CD8-positive, alpha-beta memory T cell (primary cell): ENCODE measurements at regions not wholly inside any gene's neighbourhood (a gene's known extent, or its start where the extent isn't known, plus 50 kb on each side); places are given as distances from the start of the nearest gene placed in this dataset.
"Not testable (repeated sequence)": the region's sequence is repeated elsewhere in the genome, so short reads cannot be mapped to it uniquely, and the experiment has no call there.

Experiments used
- CTCF ChIA-PET: fragments of 350-600 bp; sonication (Branson Sonifier 250); formaldehyde crosslinking; loops from one replicate; lab custom pipeline; 2021; ENCODE audit warnings: antibody characterized with exemption; lab: Charles Lee
- POLR2A ChIA-PET: fragments of 350-600 bp; sonication (Branson Sonifier 250); formaldehyde crosslinking; loops from one replicate; lab custom pipeline; 2021; ENCODE audit warnings: antibody characterized with exemption; lab: Charles Lee
- DNase-seq, 5 donors: peaks; one replicate each; pipeline versions ENCODE4 v3.0.0 to v3.0.0-alpha.2; 2020 to 2022; ENCODE audit warnings: mixed read lengths in 1 of 5
- H3K27ac ChIP-seq: one replicate; pipeline ENCODE4 v1.7.0; 2013; ENCODE audit warnings: low read depth, mild to moderate bottlenecking, low read length, moderate library complexity
- H3K27me3 ChIP-seq: 2 replicates; pipeline ENCODE4 v1.7.0; 2013; ENCODE audit warnings: low read length, mild to moderate bottlenecking; ENCODE audit not compliant: insufficient read depth, poor library complexity, severe bottlenecking
- H3K36me3 ChIP-seq: 2 replicates; pipeline ENCODE4 v1.7.0; 2013; ENCODE audit warnings: mild to moderate bottlenecking, low read length, moderate library complexity; ENCODE audit not compliant: insufficient read depth
- H3K4me1 ChIP-seq: 2 replicates; pipeline ENCODE4 v1.7.0; 2013; ENCODE audit warnings: mild to moderate bottlenecking, low read length, moderate library complexity; ENCODE audit not compliant: insufficient read depth
- H3K4me3 ChIP-seq: 2 replicates; pipeline ENCODE4 v1.7.0; 2013; ENCODE audit warnings: mild to moderate bottlenecking, low read length
- H3K9me3 ChIP-seq: 2 replicates; pipeline ENCODE4 v1.7.0; 2013; ENCODE audit warnings: mild to moderate bottlenecking, low read length
- H3K27ac Mint-ChIP-seq, 8 donors: one replicate each; pipeline ENCODE4 v1.8.0; 2020 to 2021; ENCODE audit warnings: mixed read lengths in 8 of 8, mild to moderate bottlenecking in 6 of 8, inconsistent platforms in 3 of 8, moderate library complexity in 3 of 8
- H3K27me3 Mint-ChIP-seq, 2 donors: one replicate each; pipeline ENCODE4 v1.8.0; 2020 to 2021; ENCODE audit warnings: mixed read lengths in 2 of 2, mild to moderate bottlenecking in 1 of 2, moderate library complexity in 1 of 2
- H3K36me3 Mint-ChIP-seq, 3 donors: one replicate each; pipeline ENCODE4 v1.8.0; 2020 to 2021; ENCODE audit warnings: mixed read lengths in 3 of 3, inconsistent platforms in 1 of 3, mild to moderate bottlenecking in 1 of 3
- H3K4me1 Mint-ChIP-seq, 3 donors: one replicate each; pipeline ENCODE4 v1.8.0; 2020 to 2021; ENCODE audit warnings: mixed read lengths in 3 of 3, inconsistent platforms in 1 of 3, mild to moderate bottlenecking in 1 of 3
- H3K4me3 Mint-ChIP-seq, 7 donors: one replicate each; pipeline ENCODE4 v1.8.0; 2020 to 2021; ENCODE audit warnings: mixed read lengths in 7 of 7, mild to moderate bottlenecking in 6 of 7, moderate library complexity in 4 of 7, inconsistent platforms in 2 of 7
- H3K9me3 Mint-ChIP-seq, 5 donors: one replicate each; pipeline ENCODE4 v1.8.0; 2020 to 2022; ENCODE audit warnings: mixed read lengths in 5 of 5, mild to moderate bottlenecking in 3 of 5, moderate library complexity in 2 of 5, inconsistent platforms in 1 of 5

- H3K27ac ChIP-seq, H3K4me1 Mint-ChIP-seq, DNase-seq, H3K36me3 Mint-ChIP-seq, CTCF ChIA-PET, H3K4me1 ChIP-seq, H3K36me3 ChIP-seq, H3K27ac Mint-ChIP-seq, H3K27me3 ChIP-seq, H3K4me3 ChIP-seq, POLR2A ChIA-PET, H3K9me3 ChIP-seq, H3K9me3 Mint-ChIP-seq, H3K4me3 Mint-ChIP-seq, H3K27me3 Mint-ChIP-seq: not testable (repeated sequence)
These were observed 87.8 kb downstream of the TENT5D start for GRCh38 chrX:80508083-80508482.

GRCh38 chrX:80511969-80512760 lies 91.9 kb downstream of the TENT5D start:
- H3K4me3 Mint-ChIP-seq: peak overlapping the region in 1 of 7 donors; percentile 20
- H3K27ac Mint-ChIP-seq: no peak overlapping the region
- Histone ChIP-seq H3K27me3 (no peaks in the 10 kb centered on the region), H3K4me1 (no peaks in the 10 kb centered on the region), H3K27ac (peak overlapping the region; percentile 39), H3K4me3 (no peak overlapping the region), H3K36me3 (no peaks in the 10 kb centered on the region), H3K9me3 (no peaks in the 10 kb centered on the region)
- ChIA-PET POLR2A (no interaction called here), CTCF (no interaction called here)
- H3K36me3 Mint-ChIP-seq: no peaks in the 10 kb centered on the region
- no peak for DNase-seq
- H3K4me1 Mint-ChIP-seq: no peaks in the 10 kb centered on the region
- no peaks in the 10 kb centered on the region for H3K9me3 Mint-ChIP-seq
- H3K27me3 Mint-ChIP-seq: peaks cover 0 to 1% of the 10 kb centered on the region in 2 donors

GRCh38 chrX:80512924-80513323 lies 92.7 kb downstream of the TENT5D start:
- Mint-ChIP-seq H3K4me3 (no peak overlapping the region), H3K27ac (no peak overlapping the region), H3K36me3 (no peaks in the 10 kb centered on the region), H3K27me3 (peaks cover 0 to 1% of the 10 kb centered on the region in 2 donors), H3K9me3 (no peaks in the 10 kb centered on the region), H3K4me1 (no peaks in the 10 kb centered on the region)
- POLR2A ChIA-PET: no interaction called here
- DNase-seq: no peak
- Histone ChIP-seq H3K27me3 (no peaks in the 10 kb centered on the region), H3K9me3 (no peaks in the 10 kb centered on the region), H3K27ac (peak overlapping the region; percentile 39), H3K4me3 (no peak overlapping the region), H3K4me1 (no peaks in the 10 kb centered on the region), H3K36me3 (no peaks in the 10 kb centered on the region)
- CTCF ChIA-PET: no interaction called here

GRCh38 chrX:80513625-80514024 lies 93.4 kb downstream of the TENT5D start:
- H3K4me3 Mint-ChIP-seq: no peak overlapping the region
- no peaks in the 10 kb centered on the region for H3K4me1 ChIP-seq
- no peaks in the 10 kb centered on the region for H3K36me3 Mint-ChIP-seq
- ChIA-PET POLR2A (no interaction called here), CTCF (no interaction called here)
- H3K9me3 ChIP-seq: no peaks in the 10 kb centered on the region
- H3K27me3 Mint-ChIP-seq: peaks cover 0 to 4% of the 10 kb centered on the region in 2 donors
- no peaks in the 10 kb centered on the region for H3K9me3 Mint-ChIP-seq
- no peak for DNase-seq
- H3K27ac Mint-ChIP-seq: no peak overlapping the region
- peaks cover 0 to 2% (median 0%) of the 10 kb centered on the region in 3 donors for H3K4me1 Mint-ChIP-seq
- H3K27me3 ChIP-seq: no peaks in the 10 kb centered on the region
- no peak overlapping the region for H3K4me3 ChIP-seq
- H3K27ac ChIP-seq: no peak overlapping the region
- H3K36me3 ChIP-seq: no peaks in the 10 kb centered on the region

- no peaks in the 10 kb centered on the region for H3K36me3 ChIP-seq
- DNase-seq: no peak
- H3K27ac ChIP-seq: no peak overlapping the region
- ChIA-PET CTCF (no interaction called here), POLR2A (no interaction called here)
- Mint-ChIP-seq H3K27me3 (peaks cover 0 to 1% of the 10 kb centered on the region in 2 donors), H3K27ac (no peak overlapping the region), H3K9me3 (peaks cover 0 to 5% (median 0%) of the 10 kb centered on the region in 5 donors), H3K4me3 (no peak overlapping the region), H3K36me3 (no peaks in the 10 kb centered on the region), H3K4me1 (no peaks in the 10 kb centered on the region)
- no peaks in the 10 kb centered on the region for H3K4me1 ChIP-seq
- no peaks in the 10 kb centered on the region for H3K9me3 ChIP-seq
- H3K27me3 ChIP-seq: no peaks in the 10 kb centered on the region
- no peak overlapping the region for H3K4me3 ChIP-seq
These were observed 116.8 kb downstream of the TENT5D start for GRCh38 chrX:80537096-80537495.

- ChIA-PET POLR2A (no interaction called here), CTCF (no interaction called here)
- Histone ChIP-seq H3K4me3 (no peak overlapping the region), H3K9me3 (no peaks in the 10 kb centered on the region), H3K4me1 (no peaks in the 10 kb centered on the region), H3K27ac (no peak overlapping the region), H3K27me3 (no peaks in the 10 kb centered on the region), H3K36me3 (no peaks in the 10 kb centered on the region)
- no peaks in the 10 kb centered on the region for H3K36me3 Mint-ChIP-seq
- H3K27me3 Mint-ChIP-seq: peaks cover 0 to 7% of the 10 kb centered on the region in 2 donors
- no peak overlapping the region for H3K27ac Mint-ChIP-seq
- H3K4me1 Mint-ChIP-seq: no peaks in the 10 kb centered on the region
- H3K4me3 Mint-ChIP-seq: no peak overlapping the region
- no peaks in the 10 kb centered on the region for H3K9me3 Mint-ChIP-seq
- no peak for DNase-seq
These were observed 130.5 kb downstream of the TENT5D start for GRCh38 chrX:80550722-80551121.

- CTCF ChIA-PET: no interaction called here
- H3K27ac Mint-ChIP-seq: no peak overlapping the region
- H3K27me3 Mint-ChIP-seq: peaks cover 0 to 1% of the 10 kb centered on the region in 2 donors
- H3K9me3 Mint-ChIP-seq: no peaks in the 10 kb centered on the region
- Histone ChIP-seq H3K4me1 (no peaks in the 10 kb centered on the region), H3K4me3 (no peak overlapping the region), H3K27me3 (no peaks in the 10 kb centered on the region), H3K27ac (no peak overlapping the region), H3K36me3 (no peaks in the 10 kb centered on the region), H3K9me3 (no peaks in the 10 kb centered on the region)
- H3K36me3 Mint-ChIP-seq: no peaks in the 10 kb centered on the region
- no peaks in the 10 kb centered on the region for H3K4me1 Mint-ChIP-seq
- no peak overlapping the region for H3K4me3 Mint-ChIP-seq
- POLR2A ChIA-PET: no interaction called here
- DNase-seq: no peak
These were observed 135.9 kb downstream of the TENT5D start for GRCh38 chrX:80556148-80556547.

GRCh38 chrX:80572636-80573035 lies 152.4 kb downstream of the TENT5D start:
- H3K4me1 Mint-ChIP-seq: no peaks in the 10 kb centered on the region
- H3K27me3 Mint-ChIP-seq: peaks cover 0 to 5% of the 10 kb centered on the region in 2 donors
- no peak overlapping the region for H3K27ac Mint-ChIP-seq
- Histone ChIP-seq H3K27me3 (no peaks in the 10 kb centered on the region), H3K36me3 (no peaks in the 10 kb centered on the region), H3K4me3 (no peak overlapping the region), H3K9me3 (no peaks in the 10 kb centered on the region), H3K27ac (no peak overlapping the region), H3K4me1 (no peaks in the 10 kb centered on the region)
- ChIA-PET POLR2A (no interaction called here), CTCF (no interaction called here)
- no peak overlapping the region for H3K4me3 Mint-ChIP-seq
- peaks cover 0 to 6% (median 0%) of the 10 kb centered on the region in 5 donors for H3K9me3 Mint-ChIP-seq
- DNase-seq: no peak
- H3K36me3 Mint-ChIP-seq: no peaks in the 10 kb centered on the region
